ENCODE measurements at regions not wholly inside any gene's neighbourhood (a gene's known extent, or its start where the extent isn't known, plus 50 kb on each side); places are given as distances from the start of the nearest gene placed in this dataset.

DNA sequence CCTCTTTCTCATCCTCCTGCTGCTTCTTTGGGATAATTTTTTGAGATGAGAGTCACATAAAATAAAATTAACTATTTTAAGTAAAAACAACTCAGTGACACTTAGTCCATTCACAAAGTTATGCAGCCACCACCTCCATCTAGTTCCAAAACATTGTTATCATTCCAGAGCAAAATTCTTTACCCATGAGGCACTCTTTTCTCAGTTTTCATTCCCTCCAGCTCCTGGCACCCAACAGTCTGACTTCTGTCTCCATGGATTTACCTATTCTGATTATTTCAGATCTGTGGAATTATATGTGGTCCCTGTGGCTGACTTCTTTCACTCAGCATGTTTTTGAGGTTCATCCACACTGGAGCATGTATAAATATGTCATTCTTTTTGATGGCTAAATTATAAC, 239.9 kb upstream of the DYNLRB2 start:
- DNase-seq (ENCODE audit: low read depth in 2 of 2) = no peak

DNA sequence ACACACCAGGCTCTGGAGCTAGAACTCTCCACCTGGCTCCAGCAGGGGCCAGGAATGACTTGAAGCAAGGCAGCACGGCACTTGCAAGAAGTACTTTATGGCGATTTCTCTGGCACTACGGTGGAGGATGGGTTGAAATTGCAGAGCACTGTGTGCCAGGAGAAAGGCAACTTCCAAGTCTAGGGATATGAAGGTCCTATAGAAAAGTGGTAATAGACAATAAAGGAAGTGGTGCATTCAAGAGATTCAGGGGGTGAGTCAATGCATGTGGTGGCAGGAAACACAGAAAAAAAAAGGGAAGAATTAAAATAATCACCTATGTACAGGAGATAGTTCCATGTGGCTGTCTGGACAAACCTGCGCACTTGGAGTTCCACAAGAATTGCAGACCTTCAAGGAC, 240.3 kb upstream of the DYNLRB2 start:
- no peak for DNase-seq (ENCODE audit: low read depth in 2 of 2)

DNA sequence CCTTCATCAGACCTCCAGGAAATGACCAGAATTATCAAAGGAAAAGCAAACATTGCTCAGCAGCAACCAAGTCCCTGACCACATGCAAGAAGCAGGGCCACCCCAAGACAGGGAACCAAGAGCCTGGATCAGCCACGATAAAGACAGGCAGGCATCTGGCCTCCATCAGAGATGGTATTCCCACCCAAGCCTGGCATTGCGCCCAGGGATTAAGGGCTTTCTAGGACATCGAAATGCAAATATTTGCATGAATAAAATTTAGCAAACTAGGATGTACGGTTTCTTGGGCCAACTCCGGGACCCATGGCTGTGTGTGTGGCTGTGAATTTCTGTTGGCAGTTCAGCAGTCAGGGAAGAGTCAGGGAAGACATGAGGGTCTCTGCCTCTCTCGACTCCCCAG, 241.4 kb upstream of the DYNLRB2 start:
- DNase-seq (ENCODE audit: low read depth in 2 of 2) = no peak

DNA sequence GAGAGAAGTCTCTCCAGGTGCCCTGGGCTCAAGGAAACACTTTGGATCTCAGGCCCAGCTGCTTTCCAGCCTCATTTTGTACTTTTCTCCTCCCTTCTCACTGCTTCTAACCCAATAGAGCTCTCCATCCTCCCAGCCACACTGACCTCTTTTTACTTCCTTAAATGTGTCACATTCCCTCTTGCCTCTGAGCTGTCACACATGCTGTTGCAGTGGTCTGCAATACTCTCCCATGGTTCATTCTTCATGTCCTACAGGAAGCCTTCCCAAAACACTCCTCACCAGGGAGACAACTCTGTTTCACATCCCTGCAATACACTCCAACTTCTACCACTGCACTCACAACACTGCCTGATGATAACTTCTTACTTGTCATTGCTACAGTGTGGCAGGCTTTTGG, 242.1 kb upstream of the DYNLRB2 start:
- DNase-seq (ENCODE audit: low read depth in 2 of 2) = no peak

DNA sequence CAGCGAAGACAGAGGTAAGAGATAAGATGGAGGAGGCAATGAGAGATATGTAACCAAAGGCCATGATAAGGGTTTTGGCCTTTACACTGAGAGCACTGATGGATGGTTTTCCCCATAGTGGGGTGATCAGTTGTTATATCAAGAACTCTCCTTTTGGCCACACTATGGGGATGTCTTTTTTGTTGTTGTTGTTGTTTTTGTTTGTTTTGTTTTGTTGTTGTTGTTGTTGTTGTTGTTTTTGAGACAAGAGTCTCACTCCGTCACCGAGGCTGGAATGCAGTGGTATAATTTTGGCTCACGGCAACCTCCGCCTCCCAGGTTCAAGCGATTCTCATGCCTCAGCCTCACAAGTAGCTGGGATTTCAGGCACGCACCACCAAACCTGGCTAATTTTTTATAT, 244.8 kb upstream of the DYNLRB2 start:
- no peak for DNase-seq (ENCODE audit: low read depth in 2 of 2)

DNA sequence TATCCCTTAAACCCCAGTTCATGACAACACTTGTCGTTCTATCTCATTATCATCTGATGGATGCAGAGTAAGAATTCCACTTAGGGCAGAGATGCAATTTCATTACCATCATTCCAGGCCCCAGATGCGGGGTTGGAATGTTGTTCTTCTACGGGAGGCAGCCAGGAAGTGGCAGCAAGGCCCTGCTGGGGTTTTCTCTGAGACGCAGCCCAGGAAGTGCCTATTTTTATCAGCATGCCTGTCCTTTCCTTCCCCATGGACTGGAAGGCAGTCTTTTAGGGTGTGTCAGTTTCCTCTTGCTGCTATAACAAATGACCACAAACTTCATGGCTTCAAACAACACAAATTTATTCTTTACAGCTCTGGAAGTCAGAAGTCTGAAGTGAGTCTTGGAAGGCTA, 246.6 kb upstream of the DYNLRB2 start:
- DNase-seq (ENCODE audit: low read depth in 2 of 2) = no peak

DNA sequence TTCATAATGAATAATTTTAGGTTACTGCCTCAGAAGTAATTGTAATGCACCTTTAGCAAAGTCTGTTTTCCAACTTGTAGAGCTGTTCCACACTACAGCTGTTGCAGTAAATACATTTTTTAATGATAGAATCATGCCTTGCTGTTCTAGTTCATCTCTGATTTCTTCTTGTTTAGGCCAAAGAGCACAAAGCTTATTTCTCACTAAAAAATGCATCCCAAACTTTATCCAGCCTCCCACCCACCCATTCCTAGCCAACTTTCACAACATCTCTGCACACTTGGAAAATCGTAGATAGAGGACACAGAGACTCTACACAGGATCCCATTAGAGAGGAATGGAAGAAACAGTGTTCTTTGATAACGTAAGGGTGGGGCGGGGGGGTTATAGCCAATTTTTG, 252.2 kb upstream of the DYNLRB2 start:
- no peak for DNase-seq (ENCODE audit: low read depth in 2 of 2)

DNA sequence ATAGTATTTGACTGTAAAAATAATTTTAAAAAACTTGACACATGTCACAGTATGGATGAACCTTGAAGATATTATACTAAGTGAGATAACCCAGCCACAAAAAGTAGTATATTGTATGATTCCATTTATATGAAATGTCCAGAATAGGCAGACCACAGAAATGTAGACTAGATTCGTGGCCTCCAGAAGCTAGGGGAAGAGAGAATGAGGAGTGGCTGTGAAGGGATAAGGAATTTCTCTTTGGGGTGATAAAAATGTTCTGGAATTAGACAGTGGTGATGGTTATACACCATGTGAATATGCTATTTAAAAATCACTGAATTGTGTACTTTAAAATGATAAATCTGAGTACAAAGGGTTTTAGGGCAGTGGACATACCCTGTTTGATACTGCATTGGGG, 253.1 kb upstream of the DYNLRB2 start:
- no peak for DNase-seq (ENCODE audit: low read depth in 2 of 2)

DNA sequence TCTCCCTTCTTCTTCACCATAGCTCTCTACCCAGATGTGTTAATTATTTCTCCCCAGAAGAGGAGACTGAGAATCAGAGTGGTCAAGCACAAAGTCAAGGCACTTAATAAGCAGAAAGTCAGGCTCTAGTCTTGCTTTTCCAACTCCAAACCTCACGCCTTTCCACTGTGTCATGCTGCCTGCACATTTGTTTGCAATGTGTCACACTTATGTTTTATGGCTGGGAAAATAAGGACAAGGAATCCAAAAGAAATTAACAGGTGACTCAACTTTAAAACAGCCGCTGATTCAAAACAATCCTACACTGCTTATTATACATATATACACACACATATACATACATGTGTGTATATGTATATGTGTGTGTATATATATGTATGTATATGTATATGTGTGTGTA, 255.7 kb upstream of the DYNLRB2 start:
- no peak for DNase-seq (ENCODE audit: low read depth in 2 of 2)

DNA sequence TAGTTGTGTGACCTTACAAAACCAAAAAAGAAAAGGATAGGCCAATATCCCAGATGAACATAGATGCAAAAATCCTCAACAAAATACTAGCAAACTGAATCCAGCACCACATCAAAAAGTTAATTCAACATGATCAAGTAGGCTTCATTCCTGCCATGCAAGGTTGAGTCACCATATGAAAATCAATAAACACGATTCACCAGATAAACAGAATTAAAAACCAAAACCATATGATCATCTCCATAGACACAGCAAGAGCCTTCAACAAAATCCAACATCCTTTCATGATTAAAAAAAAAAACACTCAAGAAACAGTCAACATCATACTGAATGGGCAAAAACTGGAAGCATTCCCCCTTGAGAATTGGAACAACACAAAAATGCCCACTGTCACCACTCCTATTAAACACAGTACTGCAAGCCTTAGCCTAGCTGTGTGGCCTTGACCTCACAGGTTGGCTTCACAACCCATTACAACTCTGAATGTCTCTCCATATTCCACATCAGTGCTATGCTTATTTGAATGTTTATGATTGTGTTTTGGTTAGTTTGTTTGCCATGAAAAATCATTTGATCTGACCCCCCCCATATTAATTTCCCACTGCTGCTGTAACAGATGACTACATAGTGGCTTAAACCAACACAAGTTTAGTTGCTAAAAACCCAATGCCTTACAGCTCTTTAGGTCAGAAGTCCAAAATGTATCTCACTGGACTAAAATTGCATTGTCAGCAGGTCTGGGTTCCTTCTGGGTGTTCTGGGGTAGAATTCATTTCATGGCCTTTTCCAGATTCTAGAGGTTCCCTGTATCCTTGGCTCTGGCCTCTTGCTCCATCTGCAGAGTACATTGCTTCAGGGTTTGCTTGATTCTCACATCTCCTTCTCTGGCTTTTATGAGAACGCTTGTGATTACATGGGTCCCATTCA, 257.1 kb upstream of the DYNLRB2 start:
- DNase-seq (ENCODE audit: low read depth in 2 of 2) = no peak

DNA sequence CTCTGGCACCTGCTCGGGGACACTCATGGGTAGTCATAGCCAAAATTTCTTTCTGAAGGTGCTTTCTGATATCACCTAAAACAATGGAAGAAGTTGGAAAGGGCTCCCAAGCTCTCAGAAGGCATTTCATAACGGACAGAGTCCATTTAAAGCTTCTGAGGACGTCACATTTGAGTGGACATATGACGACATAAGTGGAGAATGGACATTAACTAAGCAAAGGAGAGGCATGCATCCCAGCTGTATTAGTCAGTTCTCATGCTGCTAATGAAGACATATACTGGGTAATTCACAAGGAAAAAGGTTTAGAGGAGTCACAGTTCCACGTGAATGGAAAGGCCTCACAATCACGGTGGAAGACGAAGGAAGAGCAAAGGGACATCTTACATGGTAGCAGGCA, 260.2 kb upstream of the DYNLRB2 start:
- no peak for DNase-seq (ENCODE audit: low read depth in 2 of 2)

DNA sequence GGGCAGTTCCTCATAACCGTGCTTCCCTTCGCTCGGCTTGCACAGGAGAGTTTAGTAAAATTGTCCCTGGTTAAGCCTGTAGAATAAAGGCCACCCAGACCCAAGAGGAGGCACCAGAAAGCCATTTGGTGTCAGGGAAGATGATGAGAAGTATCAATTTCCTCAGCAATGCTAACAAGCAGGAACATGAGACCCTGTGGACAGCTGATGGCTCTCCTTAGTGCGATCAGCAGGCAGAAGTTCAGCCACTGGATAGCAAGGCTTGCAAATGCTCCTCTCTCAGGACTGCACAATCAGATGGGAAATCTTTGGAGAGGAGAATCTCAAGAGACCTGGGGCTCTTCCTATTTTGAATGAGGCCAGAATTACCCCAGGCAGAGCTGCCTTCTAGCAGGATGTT, 261.1 kb upstream of the DYNLRB2 start:
- DNase-seq (ENCODE audit: low read depth in 2 of 2) = no peak

DNA sequence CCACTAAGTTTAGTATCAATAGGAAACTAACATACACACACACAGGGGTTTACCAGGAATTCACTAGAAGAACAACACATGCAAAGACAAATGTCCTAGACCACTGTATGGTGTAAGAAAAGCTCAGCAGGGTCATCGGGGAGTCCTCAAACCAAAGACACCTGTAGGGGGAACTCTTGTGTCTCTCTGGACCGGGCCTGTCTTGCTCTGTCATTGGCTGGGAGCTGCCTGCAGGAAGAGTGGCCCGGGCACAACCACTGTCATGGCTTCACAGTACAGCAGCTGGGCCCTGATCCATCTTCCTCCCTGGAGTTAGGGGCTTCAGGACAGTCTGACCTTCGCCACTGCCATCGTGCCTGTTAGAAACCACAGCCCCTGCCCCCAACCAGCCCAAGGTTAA, 263.6 kb upstream of the DYNLRB2 start:
- DNase-seq (ENCODE audit: low read depth in 2 of 2) = no peak

DNA sequence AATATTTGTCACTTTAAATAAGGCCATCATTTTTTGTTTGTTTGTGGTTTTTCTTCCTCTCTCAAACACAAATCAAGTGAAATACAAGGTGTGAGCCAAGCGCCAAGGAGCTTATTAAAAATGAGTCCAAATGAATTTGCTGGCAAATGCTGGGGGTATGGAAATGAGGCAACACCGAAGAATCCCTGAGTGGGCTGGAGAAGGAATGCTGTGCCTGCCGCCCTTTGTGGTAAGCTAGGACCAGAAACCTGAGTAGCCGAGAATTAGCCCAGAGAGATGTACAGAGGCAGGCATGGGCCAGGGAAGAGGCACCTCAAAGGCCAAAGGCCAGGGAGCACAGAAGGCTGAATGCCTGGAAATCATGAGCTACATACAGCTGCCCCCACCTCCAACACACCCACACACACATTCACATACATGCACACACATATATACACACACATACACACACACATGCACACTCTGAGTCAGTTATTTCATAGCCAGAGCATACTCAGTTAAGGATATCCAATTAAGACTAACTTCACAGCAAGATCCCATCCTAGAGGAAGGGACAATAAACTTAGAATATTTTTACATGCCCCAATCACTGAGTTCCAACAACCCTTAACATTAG, 266.1 kb upstream of the DYNLRB2 start:
- no peak for DNase-seq (ENCODE audit: low read depth in 2 of 2)

DNA sequence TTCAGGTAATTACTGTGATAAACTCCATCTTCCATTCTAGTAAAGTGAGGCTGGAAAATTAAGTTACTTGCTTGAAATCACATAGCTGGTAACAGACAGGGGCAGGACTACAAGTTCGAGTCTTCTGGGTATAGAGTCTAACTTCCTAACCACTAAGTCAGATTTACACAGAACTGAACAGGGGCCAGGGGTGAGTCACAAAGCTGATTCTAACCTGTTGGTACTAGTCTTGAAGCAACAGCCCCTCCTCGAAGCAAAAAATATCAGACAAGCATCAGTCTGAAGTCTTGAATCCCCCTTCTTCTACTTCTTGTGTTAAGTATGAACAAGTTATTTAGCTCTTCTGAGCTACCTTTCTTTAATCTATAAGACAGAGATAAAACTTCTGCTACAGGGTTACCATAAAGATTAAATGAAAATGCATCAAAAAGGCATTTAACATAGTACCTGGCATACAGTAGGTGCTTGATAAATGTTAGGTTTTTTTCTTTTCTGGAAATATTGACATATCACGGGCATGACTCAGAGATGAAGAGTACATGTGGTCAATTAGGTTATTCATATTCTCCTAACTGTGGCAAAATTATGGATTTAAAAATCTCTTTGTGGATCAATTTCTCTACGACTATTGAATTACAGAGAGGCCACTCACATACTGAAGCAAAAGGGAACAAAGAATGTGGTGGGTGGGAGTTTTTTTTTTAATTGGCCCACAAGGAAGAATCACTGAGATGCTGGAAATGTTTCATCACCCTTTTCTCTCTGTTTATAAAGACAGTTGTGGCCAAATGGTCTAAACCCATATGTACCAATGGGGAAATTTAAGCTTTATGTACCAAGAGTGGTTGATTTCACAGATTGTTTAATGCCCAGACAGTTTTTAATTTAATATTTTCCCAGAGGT, 266.9 kb upstream of the DYNLRB2 start:
- DNase-seq (ENCODE audit: low read depth in 2 of 2) = no peak

DNA sequence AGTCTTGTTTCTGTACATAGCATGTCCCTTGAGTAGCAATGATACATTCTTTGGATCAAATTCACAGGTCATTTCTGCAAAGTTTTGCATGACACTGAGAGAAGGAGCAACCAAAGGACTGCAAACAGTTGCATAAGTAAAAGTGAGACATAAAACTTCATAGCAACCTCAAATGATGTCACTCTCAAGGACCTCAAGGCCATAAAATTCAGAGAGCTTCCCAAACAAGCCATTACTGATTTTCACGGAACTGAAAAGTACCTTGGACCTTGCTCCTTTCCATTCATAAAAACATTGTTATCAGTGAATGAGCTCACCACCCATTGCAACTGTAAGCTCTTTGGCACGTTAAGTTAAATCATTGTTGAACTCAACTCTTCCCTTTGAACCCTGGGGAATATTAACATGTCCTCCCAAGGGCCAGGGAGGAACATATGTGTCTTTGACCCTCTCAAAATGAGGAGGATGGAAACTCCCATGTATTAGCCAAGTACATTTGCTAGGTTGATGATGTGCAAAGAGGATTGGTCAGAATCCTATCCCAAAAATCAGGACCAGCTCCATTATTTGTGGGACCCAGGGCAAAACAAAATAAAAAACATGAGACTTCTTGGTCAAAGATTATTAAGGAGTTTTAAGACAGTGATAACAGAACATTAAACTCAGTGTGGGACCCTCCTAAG, 275.0 kb upstream of the DYNLRB2 start:
- DNase-seq (ENCODE audit: low read depth in 2 of 2) = no peak

DNA sequence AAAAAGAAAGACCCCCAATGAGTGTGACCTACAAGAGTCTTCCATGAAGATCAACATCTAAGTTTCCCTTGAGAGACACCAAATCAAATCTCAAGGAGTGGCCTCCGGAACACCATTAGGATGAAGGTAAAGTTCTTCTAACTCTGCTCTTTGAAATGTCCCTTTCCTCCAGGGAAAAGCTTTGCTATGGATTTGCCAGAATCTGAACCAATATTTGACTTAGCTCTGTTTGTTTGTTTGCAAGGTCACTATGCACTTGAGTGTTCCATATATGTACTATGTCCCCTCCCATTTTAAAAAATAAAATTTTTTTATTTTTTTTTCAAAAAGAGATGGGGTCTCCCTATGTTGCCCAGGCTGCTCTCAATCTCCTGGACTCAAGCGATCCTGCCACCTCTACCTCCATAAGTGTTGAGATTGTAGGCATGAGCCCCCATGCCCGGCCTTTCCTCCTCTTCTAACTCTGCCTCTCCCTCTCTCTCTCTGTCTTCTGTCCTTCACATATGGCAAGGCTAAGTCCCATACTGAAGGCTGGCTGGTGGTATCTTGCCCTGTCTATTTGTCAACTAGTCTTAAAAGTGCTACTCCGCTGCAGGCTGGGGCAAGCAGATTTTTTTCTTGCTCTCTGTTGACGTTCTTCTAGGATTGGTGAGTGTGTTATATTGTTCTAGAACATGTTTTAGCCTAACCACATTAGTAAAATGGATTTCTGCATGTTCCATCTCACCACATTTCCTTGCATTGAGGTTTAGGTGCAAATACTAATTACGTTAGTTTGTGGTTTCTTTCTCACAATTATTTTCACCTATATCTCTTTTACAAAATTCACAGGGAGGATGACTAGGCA, 276.7 kb upstream of the DYNLRB2 start:
- DNase-seq (ENCODE audit: low read depth in 2 of 2) = no peak

DNA sequence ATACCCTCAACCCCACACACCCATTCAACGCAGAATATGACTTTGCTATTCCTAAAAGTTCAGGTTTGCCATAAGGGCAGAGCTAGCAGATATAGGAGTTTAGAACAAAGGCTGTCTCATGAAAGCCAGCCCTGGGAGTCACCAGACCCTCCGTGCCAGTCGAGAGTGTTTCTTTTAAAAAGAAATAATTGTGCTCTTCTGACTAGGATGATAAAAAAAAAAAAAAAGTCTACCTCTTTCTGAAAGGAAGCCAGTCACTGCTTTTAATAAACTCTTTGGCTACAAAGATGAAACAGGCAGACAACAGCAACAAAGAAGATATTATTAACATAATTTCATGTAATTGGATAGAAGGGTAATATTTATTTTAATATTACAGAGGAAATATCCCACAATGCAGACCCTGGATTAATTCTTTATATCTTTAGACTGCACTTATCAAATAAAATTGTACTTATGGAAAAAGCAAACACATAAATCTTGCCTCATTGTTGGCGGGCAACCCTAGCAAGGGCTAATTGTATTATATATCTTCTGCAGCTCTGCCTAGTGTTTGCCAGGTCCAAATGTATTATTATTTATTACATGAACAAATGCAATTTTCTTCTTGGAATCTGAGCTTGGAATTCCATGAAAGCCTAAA, 277.5 kb upstream of the DYNLRB2 start:
- DNase-seq (ENCODE audit: low read depth in 2 of 2) = no peak

DNA sequence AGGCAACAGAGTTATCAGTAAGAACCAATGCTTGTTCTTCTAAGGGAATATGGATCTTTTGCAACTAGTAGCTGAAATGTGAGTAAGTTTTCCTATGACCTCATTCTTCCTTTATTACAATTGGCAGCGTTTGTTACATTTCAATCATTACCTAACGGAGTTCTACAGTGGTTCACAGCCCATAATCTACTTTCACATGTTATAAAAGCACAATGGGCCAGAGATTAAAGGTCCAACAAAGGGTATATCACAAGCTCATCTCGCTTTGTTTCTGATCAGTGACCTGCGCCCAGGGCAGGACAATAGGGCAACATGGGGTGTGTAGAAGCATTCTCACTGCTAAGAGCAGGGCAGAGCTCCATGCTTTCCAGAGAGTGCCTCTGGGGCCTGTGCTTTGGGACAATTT, 279.9 kb upstream of the DYNLRB2 start:
- no peak for DNase-seq (ENCODE audit: low read depth in 2 of 2)

DNA sequence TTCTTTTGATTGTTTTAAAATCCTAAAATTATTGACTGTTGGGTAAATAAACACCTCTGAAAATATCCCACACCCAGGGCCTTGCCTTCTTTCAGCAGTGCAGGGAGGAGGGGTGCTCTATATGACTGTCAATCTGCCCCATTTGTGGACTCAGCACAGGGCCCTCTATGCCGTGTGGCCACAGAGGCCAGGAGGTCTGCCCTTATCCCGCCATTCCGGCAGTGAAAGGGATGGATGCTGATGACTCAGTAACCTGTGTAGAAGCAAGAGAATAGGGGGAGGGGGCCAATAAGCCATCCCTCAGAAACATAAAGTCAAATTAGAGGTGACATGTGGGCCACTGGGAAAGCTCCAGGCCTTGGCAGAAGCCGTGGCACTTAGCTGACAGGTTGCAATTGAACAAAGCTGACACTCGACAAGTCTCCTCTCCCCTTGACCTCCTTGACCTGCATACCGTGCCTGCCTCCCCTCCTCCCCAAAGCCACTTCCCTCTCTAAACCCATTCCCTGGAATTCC, 281.4 kb upstream of the DYNLRB2 start:
- no peak for DNase-seq (ENCODE audit: low read depth in 2 of 2)

Data from activated CD8-positive, alpha-beta memory T cell treated with anti-CD3 and anti-CD28 coated beads for 4 hours (primary cell).